ENCODE measurements at regions not wholly inside any gene's neighbourhood (a gene's known extent, or its start where the extent isn't known, plus 50 kb on each side); places are given as distances from the start of the nearest gene placed in this dataset.

- H3K27me3 ChIP-seq, result no peaks in the 10 kb centered on the region
- DNase-seq (no peak), ATAC-seq (no peak)
- H3K9me3 ChIP-seq, result no peaks in the 10 kb centered on the region
- TF ChIP-seq, protein P1, sequence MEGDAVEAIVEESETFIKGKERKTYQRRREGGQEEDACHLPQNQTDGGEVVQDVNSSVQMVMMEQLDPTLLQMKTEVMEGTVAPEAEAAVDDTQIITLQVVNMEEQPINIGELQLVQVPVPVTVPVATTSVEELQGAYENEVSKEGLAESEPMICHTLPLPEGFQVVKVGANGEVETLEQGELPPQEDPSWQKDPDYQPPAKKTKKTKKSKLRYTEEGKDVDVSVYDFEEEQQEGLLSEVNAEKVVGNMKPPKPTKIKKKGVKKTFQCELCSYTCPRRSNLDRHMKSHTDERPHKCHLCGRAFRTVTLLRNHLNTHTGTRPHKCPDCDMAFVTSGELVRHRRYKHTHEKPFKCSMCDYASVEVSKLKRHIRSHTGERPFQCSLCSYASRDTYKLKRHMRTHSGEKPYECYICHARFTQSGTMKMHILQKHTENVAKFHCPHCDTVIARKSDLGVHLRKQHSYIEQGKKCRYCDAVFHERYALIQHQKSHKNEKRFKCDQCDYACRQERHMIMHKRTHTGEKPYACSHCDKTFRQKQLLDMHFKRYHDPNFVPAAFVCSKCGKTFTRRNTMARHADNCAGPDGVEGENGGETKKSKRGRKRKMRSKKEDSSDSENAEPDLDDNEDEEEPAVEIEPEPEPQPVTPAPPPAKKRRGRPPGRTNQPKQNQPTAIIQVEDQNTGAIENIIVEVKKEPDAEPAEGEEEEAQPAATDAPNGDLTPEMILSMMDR (IDR thresholded peaks at IDR 0.05), result no peak
- no peak for TF ChIP-seq POLR2A (IDR thresholded peaks at IDR 0.05)
- no peak overlapping the region for H3K4me3 ChIP-seq
- WGBS (ENCODE audit: insufficient coverage, low coverage, low lambda C conversion rate, missing lambda C conversion rate), result 71% methylated on average over 2 of the region's 2 CpGs
- no peaks in the 10 kb centered on the region for H3K36me3 ChIP-seq
- intact Hi-C loops (cut with DNase I), result no loop called here
- H3K27ac ChIP-seq, result no peak overlapping the region
- no peaks in the 10 kb centered on the region for H3K4me1 ChIP-seq
Observed at GRCh38 chr5:14082973-14083372, 60.2 kb upstream of the TRIO start.

- 65% methylated on average over 2 of the region's 4 CpGs for WGBS (ENCODE audit: insufficient coverage, low coverage, low lambda C conversion rate, missing lambda C conversion rate)
- ATAC-seq (no peak), DNase-seq (no peak)
- intact Hi-C loops (cut with DNase I), result no loop called here
- no peak overlapping the region for H3K27ac ChIP-seq
- TF ChIP-seq, protein P1 (IDR thresholded peaks at IDR 0.05), result no peak
- TF ChIP-seq POLR2A (IDR thresholded peaks at IDR 0.05), result no peak
- no peaks in the 10 kb centered on the region for H3K4me1 ChIP-seq
- H3K9me3 ChIP-seq, result no peaks in the 10 kb centered on the region
- no peaks in the 10 kb centered on the region for H3K36me3 ChIP-seq
- H3K4me3 ChIP-seq, result no peak overlapping the region
- no peaks in the 10 kb centered on the region for H3K27me3 ChIP-seq
Observed at GRCh38 chr5:14082523-14082922, 60.6 kb upstream of the TRIO start.

- DNase-seq (no peak), ATAC-seq (no peak)
- H3K4me1 ChIP-seq, result no peaks in the 10 kb centered on the region
- whole genome bisulfite sequencing (ENCODE audit: insufficient coverage, low coverage, low lambda C conversion rate, missing lambda C conversion rate), result 67% methylated on average over 1 of the region's 1 CpG
- no peaks in the 10 kb centered on the region for H3K9me3 ChIP-seq
- H3K4me3 ChIP-seq, result no peak overlapping the region
- H3K36me3 ChIP-seq, result no peaks in the 10 kb centered on the region
- intact Hi-C loops (cut with DNase I), result no loop called here
- no peaks in the 10 kb centered on the region for H3K27me3 ChIP-seq
- H3K27ac ChIP-seq, result no peak overlapping the region
- TF ChIP-seq, protein P1 (IDR thresholded peaks at IDR 0.05), result no peak
- TF ChIP-seq POLR2A (IDR thresholded peaks at IDR 0.05), result no peak
Observed at GRCh38 chr5:14081791-14082190, 61.4 kb upstream of the TRIO start.

DNA sequence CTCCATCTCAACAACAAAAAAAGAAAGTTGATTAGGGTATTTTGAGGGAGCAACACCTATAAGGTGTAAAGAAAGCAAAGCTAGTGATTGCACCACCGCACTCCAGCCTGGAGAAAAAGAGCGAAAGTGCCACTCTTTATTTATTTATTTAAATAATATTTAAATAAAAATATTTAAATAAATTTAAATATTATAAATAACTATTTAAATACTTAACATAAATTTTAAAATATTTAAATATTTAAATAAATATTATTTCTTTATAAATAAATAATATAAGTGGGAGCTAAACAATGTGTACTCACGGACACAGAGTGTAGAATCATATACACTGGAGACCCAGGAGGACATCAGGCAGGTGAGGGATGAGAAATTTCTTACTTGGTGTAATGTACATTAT, 64.4 kb upstream of the TRIO start:
- no peak for ATAC-seq
- DNase-seq, result no peak
- TF ChIP-seq POLR2A (IDR thresholded peaks at IDR 0.05), result no peak
- TF ChIP-seq, protein P1 (IDR thresholded peaks at IDR 0.05), result no peak
- intact Hi-C loops (cut with DNase I), result no loop called here
- Histone ChIP-seq H3K4me1 (no peaks in the 10 kb centered on the region), H3K27ac (no peak overlapping the region), H3K4me3 (no peak overlapping the region), H3K27me3 (no peaks in the 10 kb centered on the region), H3K9me3 (no peaks in the 10 kb centered on the region), H3K36me3 (no peaks in the 10 kb centered on the region)
- WGBS (ENCODE audit: insufficient coverage, low coverage, low lambda C conversion rate, missing lambda C conversion rate), result 96% methylated on average over 3 of the region's 3 CpGs

GRCh38 chr5:14077501-14077900, 65.6 kb upstream of the TRIO start:
- TF ChIP-seq, protein P1 (IDR thresholded peaks at IDR 0.05), result no peak
- no peak for TF ChIP-seq POLR2A (IDR thresholded peaks at IDR 0.05)
- Histone ChIP-seq H3K4me1 (no peaks in the 10 kb centered on the region), H3K36me3 (no peaks in the 10 kb centered on the region), H3K4me3 (no peak overlapping the region), H3K27ac (no peak overlapping the region), H3K27me3 (no peaks in the 10 kb centered on the region), H3K9me3 (no peaks in the 10 kb centered on the region)
- no peak for ATAC-seq
- intact Hi-C loops (cut with DNase I), result no loop called here
- 88% methylated on average over 8 of the region's 8 CpGs for WGBS (ENCODE audit: insufficient coverage, low coverage, low lambda C conversion rate, missing lambda C conversion rate)
- no peak for DNase-seq

Measured in right lobe of liver (tissue), 6 donors.